ENCODE measurements at regions not wholly inside any gene's neighbourhood (a gene's known extent, or its start where the extent isn't known, plus 50 kb on each side); places are given as distances from the start of the nearest gene placed in this dataset.

- Histone ChIP-seq H3K9me2 (replicated peaks; ENCODE audit: insufficient read depth, low read length) (no peaks in the 10 kb centered on the region), H3K4me3 (ENCODE audit: insufficient read depth, low read length, poor library complexity, severe bottlenecking) (no peak overlapping the region), H3F3A (ENCODE audit: insufficient read depth) (no peaks in the 10 kb centered on the region), H3K4me2 (ENCODE audit: low read depth, low read length, poor library complexity, severe bottlenecking) (no peak overlapping the region), H3K9ac (ENCODE audit: low read length) (no peak overlapping the region), H3K9me3 (ENCODE audit: insufficient read depth, low read length) (no peaks in the 10 kb centered on the region), H4K20me1 (ENCODE audit: low read depth, low read length) (no peaks in the 10 kb centered on the region), H3K27ac (ENCODE audit: low read depth, low read length) (no peak overlapping the region), H3K27me3 (ENCODE audit: low read length) (no peaks in the 10 kb centered on the region), H2AFZ (ENCODE audit: low read depth, low read length, severe bottlenecking) (no peak overlapping the region), H3K36me3 (ENCODE audit: low read length) (no peaks in the 10 kb centered on the region), H3K79me2 (ENCODE audit: insufficient read depth, low read length) (no peaks in the 10 kb centered on the region)
- TF ChIP-seq EZH2phosphoT487 (conservative IDR thresholded peaks at IDR 0.05; ENCODE audit: low read length) (no peak), CTCF (IDR thresholded peaks at IDR 0.05; ENCODE audit: insufficient read depth, low read length, poor library complexity, severe bottlenecking) (no peak)
Observed at GRCh38 chr1:199178646-199179045, 539.8 kb downstream of the PTPRC start.

GRCh38 chr1:199182186-199182843, 543.5 kb downstream of the PTPRC start:
- H3K4me3 ChIP-seq (ENCODE audit: insufficient read depth, low read length, poor library complexity, severe bottlenecking): no peak overlapping the region
- no peak overlapping the region for H3K27ac ChIP-seq (ENCODE audit: low read depth, low read length)
- no peak overlapping the region for H3K9ac ChIP-seq (ENCODE audit: low read length)

GRCh38 chr1:199184180-199184579, 545.3 kb downstream of the PTPRC start:
- Histone ChIP-seq H3F3A (ENCODE audit: insufficient read depth) (no peaks in the 10 kb centered on the region), H3K27me3 (ENCODE audit: low read length) (no peaks in the 10 kb centered on the region), H3K9me3 (ENCODE audit: insufficient read depth, low read length) (no peaks in the 10 kb centered on the region), H2AFZ (ENCODE audit: low read depth, low read length, severe bottlenecking) (no peak overlapping the region), H3K4me3 (ENCODE audit: insufficient read depth, low read length, poor library complexity, severe bottlenecking) (no peak overlapping the region), H3K27ac (ENCODE audit: low read depth, low read length) (no peak overlapping the region), H3K9me2 (replicated peaks; ENCODE audit: insufficient read depth, low read length) (no peaks in the 10 kb centered on the region), H3K79me2 (ENCODE audit: insufficient read depth, low read length) (no peaks in the 10 kb centered on the region), H3K36me3 (ENCODE audit: low read length) (no peaks in the 10 kb centered on the region), H3K4me2 (ENCODE audit: low read depth, low read length, poor library complexity, severe bottlenecking) (no peak overlapping the region), H3K9ac (ENCODE audit: low read length) (no peak overlapping the region), H4K20me1 (ENCODE audit: low read depth, low read length) (no peaks in the 10 kb centered on the region)
- TF ChIP-seq EZH2phosphoT487 (conservative IDR thresholded peaks at IDR 0.05; ENCODE audit: low read length) (no peak), CTCF (IDR thresholded peaks at IDR 0.05; ENCODE audit: insufficient read depth, low read length, poor library complexity, severe bottlenecking) (no peak)

More at GRCh38 chr1:199182186-199182843, 543.5 kb downstream of the PTPRC start:
- H3K9me3 ChIP-seq (ENCODE audit: insufficient read depth, low read length): no peaks in the 10 kb centered on the region
- no peaks in the 10 kb centered on the region for H3K79me2 ChIP-seq (ENCODE audit: insufficient read depth, low read length)
- no peak overlapping the region for H2AFZ ChIP-seq (ENCODE audit: low read depth, low read length, severe bottlenecking)
- no peaks in the 10 kb centered on the region for H3K27me3 ChIP-seq (ENCODE audit: low read length)
- no peaks in the 10 kb centered on the region for H4K20me1 ChIP-seq (ENCODE audit: low read depth, low read length)
- H3F3A ChIP-seq (ENCODE audit: insufficient read depth): no peaks in the 10 kb centered on the region
- H3K4me2 ChIP-seq (ENCODE audit: low read depth, low read length, poor library complexity, severe bottlenecking): no peak overlapping the region
- TF ChIP-seq CTCF (IDR thresholded peaks at IDR 0.05; ENCODE audit: insufficient read depth, low read length, poor library complexity, severe bottlenecking) (no peak), EZH2phosphoT487 (conservative IDR thresholded peaks at IDR 0.05; ENCODE audit: low read length) (no peak)
- no peaks in the 10 kb centered on the region for H3K36me3 ChIP-seq (ENCODE audit: low read length)
- H3K9me2 ChIP-seq (replicated peaks; ENCODE audit: insufficient read depth, low read length): no peaks in the 10 kb centered on the region
